DOHH2 (cell line): ENCODE measurements at regions not wholly inside any gene's neighbourhood (a gene's known extent, or its start where the extent isn't known, plus 50 kb on each side); places are given as distances from the start of the nearest gene placed in this dataset.
A peak's percentile ranks its signal among the peaks of the same experiment; 100 is the strongest.

Experiments
- H3F3A ChIP-seq: fragments of 200-600 bp; sonication (generic), shearing (Covaris generic); 2 replicates; pipeline ENCODE4 v1.6.0; 2016; ENCODE audit warnings: antibody characterized with exemption, mild to moderate bottlenecking; ENCODE audit not compliant: control insufficient read depth, insufficient read depth
- H3K27ac ChIP-seq: fragments of 200-600 bp; sonication (generic); 2 replicates; pipeline ENCODE4 v1.5.1; 2014; ENCODE audit warnings: low read depth, mild to moderate bottlenecking, low read length, moderate library complexity
- H3K27me3 ChIP-seq: fragments of 200-600 bp; sonication (generic); 2 replicates; pipeline ENCODE4 v1.6.1; 2014; ENCODE audit warnings: mild to moderate bottlenecking, low read length, mixed read lengths; ENCODE audit not compliant: control insufficient read depth
- H3K36me3 ChIP-seq: fragments of 200-600 bp; sonication (generic); 2 replicates; pipeline ENCODE4 v1.6.1; 2014; ENCODE audit warnings: mild to moderate bottlenecking, low read length, moderate library complexity, mixed read lengths; ENCODE audit not compliant: control insufficient read depth
- H3K4me1 ChIP-seq: fragments of 200-600 bp; sonication (generic); 2 replicates; pipeline ENCODE4 v1.6.1; 2014; ENCODE audit warnings: mild to moderate bottlenecking, low read length, mixed read lengths; ENCODE audit not compliant: control insufficient read depth
- H3K4me2 ChIP-seq: fragments of 200-600 bp; sonication (generic); 2 replicates; pipeline ENCODE4 v1.6.0; 2014; ENCODE audit warnings: mild to moderate bottlenecking, low read length, moderate library complexity
- H3K4me3 ChIP-seq: fragments of 200-600 bp; sonication (generic); 2 replicates; pipeline ENCODE4 v1.5.1; 2014; ENCODE audit warnings: mild to moderate bottlenecking, low read length, mixed read lengths
- H3K79me2 ChIP-seq: fragments of 200-600 bp; sonication (generic); 2 replicates; pipeline ENCODE4 v1.6.1; 2014; ENCODE audit warnings: mild to moderate bottlenecking, low read length, mixed read lengths; ENCODE audit not compliant: control insufficient read depth
- H3K9me2 ChIP-seq: fragments of 200-600 bp; sonication (generic); replicated peaks from 2 replicates; pipeline ENCODE4 v1.6.1; 2014; ENCODE audit warnings: mild to moderate bottlenecking, low read length, mixed read lengths; ENCODE audit not compliant: control insufficient read depth
- H3K9me3 ChIP-seq: fragments of 200-600 bp; sonication (generic); 2 replicates; pipeline ENCODE4 v1.6.1; 2014; ENCODE audit warnings: antibody characterized with exemption, low read length, mixed read lengths; ENCODE audit not compliant: control insufficient read depth, insufficient read depth
- H4K20me1 ChIP-seq: fragments of 200-600 bp; sonication (generic); 2 replicates; pipeline ENCODE4 v1.6.0; 2014; ENCODE audit warnings: low read depth, mild to moderate bottlenecking, antibody characterized with exemption, low read length, moderate library complexity; ENCODE audit not compliant: control insufficient read depth, insufficient read depth
- EZH2phosphoT487 ChIP-seq: fragments of 200-600 bp; sonication (generic); IDR thresholded peaks from 2 replicates; pipeline ENCODE4 v1.6.1; 2017; ENCODE audit warnings: borderline replicate concordance, mild to moderate bottlenecking, antibody characterized with exemption, low read length, moderate library complexity, mixed read lengths
- TF ChIP-seq, protein P1 (sequence below): fragments of 200-600 bp; sonication (generic); IDR thresholded peaks from one replicate; pipeline ENCODE4 v1.5.1; 2014; ENCODE audit warnings: antibody characterized with exemption, mild to moderate bottlenecking, low read depth, low read length; ENCODE audit not compliant: poor library complexity, severe bottlenecking

DNA sequence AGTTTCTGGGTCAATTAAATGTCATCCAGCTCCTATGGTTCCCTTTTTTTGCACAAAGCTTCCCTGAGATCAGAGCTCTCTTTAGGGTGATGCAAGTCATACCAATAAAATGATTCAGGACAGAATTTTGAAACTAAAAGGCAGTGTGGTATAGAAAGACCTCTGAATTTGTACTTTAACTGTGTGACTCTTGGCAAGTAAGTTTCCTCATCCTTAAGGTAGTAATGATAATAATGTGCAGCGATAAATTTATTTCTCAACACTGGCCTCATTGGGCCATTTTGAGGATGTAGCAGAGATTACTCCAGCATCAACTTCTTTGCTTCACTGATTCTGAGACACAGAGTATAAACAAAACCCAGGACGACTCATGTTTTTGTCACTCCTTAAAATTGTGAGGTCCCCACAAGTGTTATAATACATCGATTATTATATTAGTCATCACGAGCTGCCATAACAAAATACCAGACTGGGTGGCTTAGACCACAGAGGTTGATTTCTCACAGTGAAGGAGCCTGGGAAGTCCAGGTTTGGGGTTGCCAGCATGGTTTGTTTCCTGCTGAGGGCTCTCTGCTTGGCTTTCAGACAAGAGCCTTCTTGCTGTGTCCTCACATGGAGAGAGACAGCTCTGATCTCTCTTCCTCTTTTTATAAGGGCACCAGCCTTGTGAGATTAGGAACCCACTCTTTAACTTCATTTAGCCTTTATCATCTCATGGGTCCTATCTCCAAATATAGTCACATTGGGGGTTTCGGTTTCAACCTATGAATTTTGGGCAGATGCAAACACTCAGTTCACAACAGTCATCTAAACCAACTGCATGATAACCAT is 293.0 kb downstream of the ZNF608 start:
- Histone ChIP-seq H3K27me3 (no peaks in the 10 kb centered on the region), H3K4me1 (peaks cover 28% of the 10 kb centered on the region), H3K79me2 (no peaks in the 10 kb centered on the region), H3K9me2 (no peaks in the 10 kb centered on the region), H3K36me3 (no peaks in the 10 kb centered on the region), H3K4me2 (peak overlapping the region; percentile 60), H4K20me1 (no peaks in the 10 kb centered on the region), H3K4me3 (peak overlapping the region; percentile 19; the same call in 1 of the 2 replicates), H3K9me3 (no peaks in the 10 kb centered on the region), H3F3A (no peaks in the 10 kb centered on the region), H3K27ac (peak overlapping the region; percentile 34)
- TF ChIP-seq, protein P1, sequence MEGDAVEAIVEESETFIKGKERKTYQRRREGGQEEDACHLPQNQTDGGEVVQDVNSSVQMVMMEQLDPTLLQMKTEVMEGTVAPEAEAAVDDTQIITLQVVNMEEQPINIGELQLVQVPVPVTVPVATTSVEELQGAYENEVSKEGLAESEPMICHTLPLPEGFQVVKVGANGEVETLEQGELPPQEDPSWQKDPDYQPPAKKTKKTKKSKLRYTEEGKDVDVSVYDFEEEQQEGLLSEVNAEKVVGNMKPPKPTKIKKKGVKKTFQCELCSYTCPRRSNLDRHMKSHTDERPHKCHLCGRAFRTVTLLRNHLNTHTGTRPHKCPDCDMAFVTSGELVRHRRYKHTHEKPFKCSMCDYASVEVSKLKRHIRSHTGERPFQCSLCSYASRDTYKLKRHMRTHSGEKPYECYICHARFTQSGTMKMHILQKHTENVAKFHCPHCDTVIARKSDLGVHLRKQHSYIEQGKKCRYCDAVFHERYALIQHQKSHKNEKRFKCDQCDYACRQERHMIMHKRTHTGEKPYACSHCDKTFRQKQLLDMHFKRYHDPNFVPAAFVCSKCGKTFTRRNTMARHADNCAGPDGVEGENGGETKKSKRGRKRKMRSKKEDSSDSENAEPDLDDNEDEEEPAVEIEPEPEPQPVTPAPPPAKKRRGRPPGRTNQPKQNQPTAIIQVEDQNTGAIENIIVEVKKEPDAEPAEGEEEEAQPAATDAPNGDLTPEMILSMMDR, result no peak
- TF ChIP-seq EZH2phosphoT487, result no peak

DNA sequence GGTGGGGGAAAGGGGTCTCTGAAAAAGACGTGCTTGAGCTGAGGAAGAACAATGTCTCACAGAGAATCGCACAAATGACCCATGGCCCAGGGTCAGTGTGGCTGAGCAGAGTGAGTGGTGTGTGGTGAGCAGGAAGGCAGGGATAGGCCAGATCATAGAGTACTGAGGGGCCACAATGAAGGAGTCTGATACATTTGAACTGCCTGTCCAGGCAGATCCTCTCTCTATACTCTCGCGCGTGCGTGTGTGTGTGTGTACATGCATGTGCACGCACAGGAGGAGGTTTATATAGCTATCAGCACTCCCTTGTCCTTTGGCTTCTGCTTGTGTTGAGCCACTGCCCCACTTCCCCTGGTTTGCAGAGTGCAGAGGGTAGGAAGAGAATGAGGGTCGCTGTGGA is 294.0 kb downstream of the ZNF608 start:
- no peak overlapping the region for H3K4me3 ChIP-seq
- no peaks in the 10 kb centered on the region for H3K36me3 ChIP-seq
- no peaks in the 10 kb centered on the region for H3K9me2 ChIP-seq
- no peak overlapping the region for H3K27ac ChIP-seq
- no peak for TF ChIP-seq EZH2phosphoT487
- TF ChIP-seq, protein P1, result no peak
- H3K9me3 ChIP-seq, result no peaks in the 10 kb centered on the region
- peaks cover 28% of the 10 kb centered on the region for H3K4me1 ChIP-seq
- no peaks in the 10 kb centered on the region for H3F3A ChIP-seq
- H3K79me2 ChIP-seq, result no peaks in the 10 kb centered on the region
- no peaks in the 10 kb centered on the region for H3K27me3 ChIP-seq
- H3K4me2 ChIP-seq, result no peak overlapping the region
- no peaks in the 10 kb centered on the region for H4K20me1 ChIP-seq

DNA sequence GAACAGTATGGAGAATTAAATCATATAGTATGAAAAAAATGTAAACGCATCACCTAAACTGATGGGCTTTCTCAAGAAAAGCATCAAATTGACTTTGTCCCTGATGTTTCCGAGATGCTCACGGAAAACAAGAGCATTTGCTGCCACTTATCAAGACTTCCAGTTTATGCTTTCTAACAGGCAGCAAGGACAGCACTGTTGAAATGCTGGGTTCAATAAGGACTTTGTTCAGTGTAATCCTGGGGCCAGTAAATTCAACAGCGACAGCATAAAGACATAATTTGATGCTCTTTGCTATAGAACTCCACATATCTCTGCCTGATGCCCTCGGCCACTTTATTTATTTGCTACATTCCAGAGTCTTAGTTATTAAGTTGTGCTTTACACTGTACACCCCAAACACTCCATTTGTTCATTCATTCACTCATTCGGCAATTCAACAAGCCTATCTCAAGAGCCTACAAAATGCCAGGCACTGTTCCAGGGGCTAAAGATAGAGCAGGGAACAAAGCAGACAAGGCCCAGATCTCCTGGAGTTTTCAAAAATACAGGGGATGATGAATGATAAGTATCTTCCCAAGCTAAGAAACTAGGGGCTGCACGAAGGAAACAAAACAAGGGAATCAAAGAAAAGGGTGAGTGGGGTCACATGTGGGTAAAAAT is 294.6 kb downstream of the ZNF608 start:
- H3K4me2 ChIP-seq, result no peak overlapping the region
- H3K9me2 ChIP-seq, result no peaks in the 10 kb centered on the region
- H3K27ac ChIP-seq, result no peak overlapping the region
- H3K4me1 ChIP-seq, result peaks cover 28% of the 10 kb centered on the region
- H3K4me3 ChIP-seq, result no peak overlapping the region
- H3K36me3 ChIP-seq, result no peaks in the 10 kb centered on the region
- TF ChIP-seq, protein P1, result no peak
- TF ChIP-seq EZH2phosphoT487, result no peak
- H4K20me1 ChIP-seq, result no peaks in the 10 kb centered on the region
- H3K79me2 ChIP-seq, result no peaks in the 10 kb centered on the region
- H3K9me3 ChIP-seq, result no peaks in the 10 kb centered on the region
- H3F3A ChIP-seq, result no peaks in the 10 kb centered on the region
- no peaks in the 10 kb centered on the region for H3K27me3 ChIP-seq
